Stimulated activated naive CD4-positive, alpha-beta T cell treated with Interleukin-2 at 50 U/mL for 16 hours (primary cell): ENCODE measurements at regions not wholly inside any gene's neighbourhood (a gene's known extent, or its start where the extent isn't known, plus 50 kb on each side); places are given as distances from the start of the nearest gene placed in this dataset.
"Not testable (repeated sequence)": the region's sequence is repeated elsewhere in the genome, so short reads cannot be mapped to it uniquely, and the experiment has no call there.

ENCODE experiments used
- DNase-seq: peaks from one replicate; lab custom pipeline; 2025; lab: John Stamatoyannopoulos, UW

DNA sequence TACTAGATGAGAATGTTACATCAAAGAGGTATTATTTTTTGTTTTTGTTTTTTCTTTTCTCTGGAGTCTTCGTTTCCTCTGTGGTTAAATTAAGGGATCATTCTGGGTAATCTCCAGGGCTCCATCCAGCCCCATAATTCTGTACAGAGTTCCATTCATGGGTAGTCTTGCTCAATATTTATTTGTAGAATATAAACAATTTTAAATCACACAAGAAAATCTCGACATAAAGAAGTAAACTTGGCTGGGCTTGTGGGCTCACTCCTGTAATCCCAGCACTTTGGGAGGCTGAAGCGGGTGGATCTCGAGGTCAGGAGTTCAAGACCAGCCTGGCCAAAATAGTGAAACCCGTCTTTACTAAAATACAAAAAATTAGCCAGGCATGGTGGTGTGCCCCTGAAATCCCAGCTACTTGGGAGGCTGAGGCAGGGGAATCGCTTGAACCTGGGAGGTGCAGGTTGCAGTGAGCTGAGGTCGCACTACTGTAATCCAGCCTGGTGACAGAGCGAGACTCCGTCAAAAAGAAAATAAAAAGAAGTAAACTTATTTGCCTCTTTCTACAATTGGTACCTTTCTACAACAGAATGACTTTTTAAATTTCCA lies 166.8 kb upstream of the TGFBR2 start:
- DNase-seq, result no peak

DNA sequence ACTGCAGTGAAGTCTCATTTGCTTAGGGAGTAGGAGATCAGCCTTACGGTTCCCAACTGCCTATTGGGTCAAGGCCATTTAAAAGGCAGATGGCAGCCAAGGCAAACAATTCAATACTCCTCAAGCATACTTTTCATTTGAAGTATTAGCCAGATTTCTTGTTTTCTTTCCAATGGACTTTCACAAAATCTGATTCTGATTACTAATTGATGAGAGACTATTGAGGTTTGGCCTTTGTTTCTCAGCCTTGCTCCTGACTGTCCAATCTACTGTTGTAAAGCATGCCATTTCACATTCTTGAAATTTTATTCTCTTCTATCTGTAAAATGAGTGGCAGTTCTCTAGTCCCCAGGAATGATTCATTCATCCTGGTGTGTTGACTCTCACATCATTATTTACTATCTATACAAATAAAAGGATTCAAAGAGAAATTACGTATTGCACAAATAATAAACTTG lies 166.2 kb upstream of the TGFBR2 start:
- DNase-seq, result no peak

DNA sequence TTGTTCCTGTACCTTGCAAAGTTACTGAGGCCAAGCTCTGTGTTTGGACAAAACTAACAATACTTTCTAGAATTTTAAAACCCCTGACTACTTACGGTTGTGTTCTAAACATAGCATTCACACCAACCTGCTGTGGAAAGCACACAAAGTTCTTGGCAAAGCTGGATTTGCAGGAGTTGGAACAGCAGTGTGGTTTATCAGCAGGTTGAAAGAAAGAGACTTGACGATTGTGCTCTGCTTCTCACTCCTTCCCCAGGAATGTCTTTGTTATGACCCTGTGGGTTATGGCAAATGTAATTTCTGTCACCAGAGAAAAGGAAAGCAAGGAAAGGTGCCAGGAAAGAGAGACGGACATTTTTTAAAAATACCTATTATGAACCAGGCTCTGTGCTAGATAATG lies 165.5 kb upstream of the TGFBR2 start:
- no peak for DNase-seq

DNA sequence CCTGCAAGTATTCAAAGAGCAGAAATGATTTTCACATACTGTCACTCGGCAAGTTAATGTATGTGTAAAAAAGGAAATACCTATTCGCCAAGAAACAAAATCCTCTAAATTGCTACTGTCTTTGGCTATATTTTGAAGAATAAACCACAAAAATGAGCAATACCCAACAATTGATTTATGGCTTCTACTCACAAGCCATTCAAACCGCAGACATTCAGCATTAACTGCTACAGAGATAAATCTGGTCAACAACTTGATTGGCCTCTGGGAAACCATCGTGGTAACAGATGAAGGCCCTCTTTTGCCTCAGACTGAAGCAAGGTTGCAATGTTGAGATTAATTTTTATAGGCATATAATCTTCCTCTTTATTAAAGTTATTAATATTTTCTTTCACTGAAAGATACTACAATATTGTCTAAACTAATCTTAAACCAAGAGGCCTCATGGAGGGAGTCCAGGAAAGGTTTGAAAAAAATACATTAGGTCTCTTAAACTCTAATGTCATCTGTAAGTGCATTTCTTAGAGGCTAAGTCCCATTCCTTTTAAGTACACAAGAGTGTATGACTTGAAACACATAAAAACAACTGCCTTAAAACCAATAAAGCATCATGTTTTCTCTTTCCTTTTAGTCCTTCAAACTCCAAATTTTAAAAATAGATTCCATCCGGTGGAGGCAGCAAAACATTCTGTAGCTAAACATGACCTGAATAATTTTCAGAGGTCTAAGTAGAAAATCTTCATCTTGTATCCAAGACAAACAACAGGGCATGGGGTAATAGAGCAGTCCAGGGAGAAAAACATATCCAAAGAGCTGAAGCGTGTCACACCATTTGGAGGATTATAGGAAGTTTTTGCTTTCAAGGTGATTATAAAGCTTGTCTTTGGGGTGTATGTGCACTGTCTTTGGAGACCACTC lies 162.4 kb upstream of the TGFBR2 start:
- no peak for DNase-seq

GRCh38 chr3:30448450-30449289 lies 157.7 kb upstream of the TGFBR2 start:
- no peak for DNase-seq

- DNase-seq, result no peak
Observed at GRCh38 chr3:30449290-30449632, 157.1 kb upstream of the TGFBR2 start.

- no peak for DNase-seq
Observed at GRCh38 chr3:30452446-30452845, 154.0 kb upstream of the TGFBR2 start.

DNA sequence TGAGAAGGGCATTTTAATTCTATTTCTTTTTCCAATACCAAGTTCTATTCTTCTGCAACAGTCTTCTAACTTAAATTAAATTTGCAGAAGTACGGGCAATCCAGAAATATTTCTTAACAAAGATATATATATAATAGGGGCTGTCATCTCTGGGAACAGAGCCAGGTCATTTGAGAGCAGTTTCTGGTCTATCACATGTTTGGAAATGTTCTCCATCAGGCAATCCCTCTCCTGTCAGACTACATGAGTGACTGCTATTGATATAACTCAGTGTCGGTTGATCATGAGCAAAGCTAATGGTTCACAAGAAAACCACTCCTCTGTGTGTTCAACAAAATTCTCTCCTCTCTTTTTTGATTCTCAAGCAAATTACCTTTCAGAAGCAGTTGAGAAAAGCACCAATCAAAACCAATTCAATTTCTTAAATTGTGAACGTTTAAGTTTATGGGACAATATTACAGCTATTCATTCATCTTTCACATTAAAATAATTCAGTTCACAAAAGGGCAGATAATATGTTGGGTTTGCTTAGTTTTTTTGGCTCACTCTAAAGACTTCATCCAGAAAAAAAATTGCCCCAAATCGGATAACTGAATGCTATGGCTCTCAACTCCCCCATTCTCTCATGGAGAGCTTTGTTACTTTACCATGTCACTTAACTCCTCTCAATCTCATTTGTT lies 152.9 kb upstream of the TGFBR2 start:
- no peak for DNase-seq

- DNase-seq, result no peak
Observed at GRCh38 chr3:30454636-30455035, 151.8 kb upstream of the TGFBR2 start.

DNA sequence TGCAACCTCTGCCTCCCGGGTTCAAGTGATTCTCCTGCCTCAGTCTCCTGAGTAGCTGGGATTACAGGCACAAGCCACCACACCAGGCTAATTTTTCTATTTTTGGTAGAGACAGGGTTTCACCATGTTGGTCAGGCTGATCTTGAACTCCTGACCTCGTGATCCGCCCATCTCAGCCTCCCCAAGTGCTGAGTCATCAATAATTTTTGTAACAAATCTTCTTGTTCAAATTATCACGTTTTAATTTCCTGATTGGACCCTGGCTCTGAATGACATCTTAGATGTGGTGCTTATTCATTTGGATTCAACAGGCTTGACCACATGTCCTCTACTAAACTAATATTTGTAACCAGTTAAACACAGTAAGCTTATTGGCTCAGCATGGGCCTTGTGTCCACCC lies 151.3 kb upstream of the TGFBR2 start:
- not testable (repeated sequence) for DNase-seq

- DNase-seq, result no peak
Observed at GRCh38 chr3:30455840-30456239, 150.6 kb upstream of the TGFBR2 start.

- no peak for DNase-seq
Observed at GRCh38 chr3:30456264-30456663, 150.1 kb upstream of the TGFBR2 start.

DNA sequence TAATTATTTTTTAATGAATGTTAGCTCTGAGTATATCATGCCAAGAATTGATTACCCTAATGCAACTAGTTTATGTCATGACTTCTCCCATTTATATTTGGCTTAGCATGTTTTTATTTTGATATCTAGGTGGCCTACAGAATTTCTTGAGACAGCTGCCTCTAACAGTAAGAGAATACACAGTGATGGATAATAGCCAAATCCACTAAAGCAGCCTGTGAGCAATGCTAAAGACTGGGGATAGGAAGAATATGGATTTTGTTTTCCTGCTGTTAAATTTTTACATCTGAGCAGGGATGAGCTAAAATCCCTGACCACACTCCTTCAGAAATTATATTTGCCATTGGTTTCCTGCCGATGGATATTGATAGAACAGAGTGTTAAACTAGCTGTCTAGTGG lies 149.3 kb upstream of the TGFBR2 start:
- no peak for DNase-seq

DNA sequence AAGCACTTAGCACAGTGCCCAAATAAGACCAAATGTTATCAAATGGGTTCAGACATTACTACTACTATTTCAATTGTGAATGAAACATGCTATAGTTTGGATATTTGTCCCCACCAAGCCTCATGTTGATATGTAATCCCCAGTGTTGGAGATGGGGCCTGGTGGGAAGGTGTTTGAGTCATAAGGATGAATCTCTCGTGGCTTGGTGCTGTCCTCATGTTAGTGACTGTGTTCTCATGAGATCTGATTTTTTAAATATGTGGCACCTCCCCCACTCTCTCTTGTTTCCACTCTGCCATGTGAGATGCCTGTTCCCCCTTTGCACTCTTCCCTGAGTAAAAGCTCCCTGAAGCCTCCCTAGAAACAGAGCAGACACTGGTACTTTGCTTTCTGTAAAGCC lies 148.7 kb upstream of the TGFBR2 start:
- DNase-seq, result no peak

GRCh38 chr3:30458376-30459171 lies 147.8 kb upstream of the TGFBR2 start:
- DNase-seq, result no peak

DNA sequence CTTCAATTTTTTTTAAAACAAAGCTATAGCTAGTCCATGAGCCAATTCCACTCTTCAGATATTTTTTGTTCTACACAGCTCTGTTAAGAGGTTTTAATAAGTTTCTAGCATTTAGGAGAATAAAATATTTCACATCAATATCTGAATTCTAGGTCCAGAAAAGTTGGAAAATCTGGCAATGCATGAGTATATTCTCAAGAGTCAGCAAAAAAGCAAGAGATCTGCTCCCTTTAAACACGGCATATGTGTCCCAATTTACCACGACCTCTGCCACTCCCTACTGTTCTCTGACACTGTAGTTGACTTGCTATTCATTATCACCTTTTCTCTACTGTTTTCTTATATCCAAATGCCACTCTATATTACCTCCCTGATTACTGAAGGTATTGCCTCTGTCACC lies 145.1 kb upstream of the TGFBR2 start:
- no peak for DNase-seq

- DNase-seq, result no peak
Observed at GRCh38 chr3:30462721-30463470, 143.5 kb upstream of the TGFBR2 start.

DNA sequence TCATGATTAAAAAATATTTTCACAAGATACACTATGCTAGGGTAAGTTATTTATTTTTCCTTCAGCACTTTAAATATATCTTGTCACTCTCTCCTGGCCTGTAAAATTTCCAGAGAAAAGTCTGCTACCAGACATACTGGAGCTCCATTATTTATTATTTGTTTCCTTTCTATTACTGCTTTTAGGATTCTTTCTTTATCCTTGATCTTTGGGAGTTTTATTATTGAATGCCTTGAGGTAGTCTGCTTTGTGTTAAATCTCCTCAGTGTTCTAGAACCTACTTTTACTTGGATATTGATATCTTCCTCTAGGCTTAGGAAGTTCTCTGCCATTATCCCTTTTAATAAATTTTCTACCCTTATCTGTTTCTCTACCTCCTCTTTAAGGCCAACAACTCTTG lies 142.0 kb upstream of the TGFBR2 start:
- no peak for DNase-seq

DNA sequence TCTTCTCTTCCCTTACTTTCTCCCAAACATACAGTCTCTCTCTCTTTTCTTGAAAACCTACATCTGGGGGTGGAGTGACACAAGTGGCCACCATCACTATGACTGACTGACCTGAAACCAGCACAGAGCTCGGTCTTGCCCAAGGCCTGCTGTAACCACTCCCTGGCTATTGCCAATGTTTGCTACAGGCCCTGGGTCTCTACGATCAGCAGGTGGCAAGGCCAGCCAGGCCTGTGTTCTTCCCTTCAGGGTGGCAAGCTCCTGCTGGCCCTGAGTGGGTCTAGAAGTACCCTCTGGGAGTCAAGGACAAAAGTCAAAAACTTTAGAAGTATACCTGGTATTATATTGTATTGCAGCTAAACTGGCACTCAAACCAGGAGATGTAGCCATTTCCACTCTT lies 140.9 kb upstream of the TGFBR2 start:
- no peak for DNase-seq

- DNase-seq, result no peak
Observed at GRCh38 chr3:30467596-30468238, 138.7 kb upstream of the TGFBR2 start.
